ENCODE measurements at regions not wholly inside any gene's neighbourhood (a gene's known extent, or its start where the extent isn't known, plus 50 kb on each side); places are given as distances from the start of the nearest gene placed in this dataset.

DNA sequence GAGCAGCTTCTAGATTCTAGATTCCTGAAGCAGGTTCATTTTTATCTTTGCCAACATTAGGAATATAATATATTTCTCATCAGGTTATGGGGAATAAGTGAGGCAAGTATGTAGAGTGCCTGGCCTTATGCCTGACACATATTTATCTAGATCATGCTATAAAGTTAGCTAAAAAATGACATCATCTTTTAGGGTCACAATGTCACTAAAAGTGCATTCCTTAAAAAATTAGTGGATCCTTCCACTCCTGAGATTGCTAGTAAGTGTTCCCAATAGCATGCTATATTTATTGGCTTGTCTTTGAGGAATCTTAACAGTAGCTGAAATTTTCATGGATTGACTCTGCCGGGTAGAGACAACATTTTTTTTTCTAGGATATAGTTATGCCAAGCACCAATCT, 305.9 kb upstream of the TMCO5A start:
- no peak overlapping the region for H3K27ac ChIP-seq (ENCODE audit: low read depth, low read length)
- no peaks in the 10 kb centered on the region for H3K4me1 ChIP-seq (ENCODE audit: insufficient read depth, low read length)
- 93% methylated on average over 1 of the region's 1 CpG for WGBS
- no peak overlapping the region for H3K9ac ChIP-seq (ENCODE audit: low read depth, low read length)
- no peaks in the 10 kb centered on the region for H3K27me3 ChIP-seq (ENCODE audit: insufficient read depth, low read length)
- H3K36me3 ChIP-seq (ENCODE audit: insufficient read depth, low read length): no peaks in the 10 kb centered on the region
- no peaks in the 10 kb centered on the region for H3K9me3 ChIP-seq (ENCODE audit: insufficient read depth, low read depth, low read length)
- no peak overlapping the region for H3K4me3 ChIP-seq (ENCODE audit: low read length)

DNA sequence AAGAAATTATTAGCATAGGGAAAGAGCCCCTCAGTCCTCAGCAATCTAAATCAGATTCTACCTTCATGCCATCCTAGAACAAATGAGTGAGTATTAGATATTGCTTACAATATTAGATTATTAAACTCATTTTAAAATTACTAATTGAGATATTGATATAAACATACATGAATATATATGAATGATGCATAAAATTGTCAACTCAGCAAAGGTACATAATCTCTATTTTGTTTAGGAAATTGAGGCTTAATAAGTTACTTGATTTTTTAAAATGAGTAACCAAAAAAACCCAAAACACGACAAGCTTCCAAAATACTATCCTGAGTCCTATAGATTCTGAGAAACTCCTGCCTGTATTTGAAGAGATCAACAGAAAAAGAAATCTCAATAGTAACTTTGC, 297.7 kb upstream of the TMCO5A start:
- no peaks in the 10 kb centered on the region for H3K9me3 ChIP-seq (ENCODE audit: insufficient read depth, low read depth, low read length)
- no peaks in the 10 kb centered on the region for H3K36me3 ChIP-seq (ENCODE audit: insufficient read depth, low read length)
- 100% methylated on average over 1 of the region's 1 CpG for WGBS
- H3K27me3 ChIP-seq (ENCODE audit: insufficient read depth, low read length): no peaks in the 10 kb centered on the region
- no peak overlapping the region for H3K9ac ChIP-seq (ENCODE audit: low read depth, low read length)
- no peak overlapping the region for H3K27ac ChIP-seq (ENCODE audit: low read depth, low read length)
- H3K4me3 ChIP-seq (ENCODE audit: low read length): no peak overlapping the region
- no peaks in the 10 kb centered on the region for H3K4me1 ChIP-seq (ENCODE audit: insufficient read depth, low read length)

DNA sequence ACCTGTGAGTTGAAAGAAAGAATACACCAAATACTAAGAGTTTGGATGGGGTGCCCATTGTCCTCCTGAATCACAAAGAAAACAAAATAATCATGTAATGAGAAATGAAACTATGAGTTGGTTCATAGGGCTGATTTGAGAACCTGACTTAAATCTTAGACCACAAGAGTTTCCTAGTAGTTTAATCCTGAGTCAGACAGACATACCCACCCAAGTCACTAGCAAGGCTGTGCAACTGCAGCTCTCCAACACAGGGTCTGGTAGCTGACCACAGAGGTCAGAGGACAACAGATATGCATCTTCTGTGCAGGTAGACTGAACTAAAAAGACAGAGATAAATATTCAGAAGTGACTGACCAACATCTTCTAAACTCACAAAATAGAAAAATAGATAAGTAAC, 296.3 kb upstream of the TMCO5A start:
- H3K4me1 ChIP-seq (ENCODE audit: insufficient read depth, low read length): no peaks in the 10 kb centered on the region
- no peaks in the 10 kb centered on the region for H3K36me3 ChIP-seq (ENCODE audit: insufficient read depth, low read length)
- no peak overlapping the region for H3K9ac ChIP-seq (ENCODE audit: low read depth, low read length)
- H3K27me3 ChIP-seq (ENCODE audit: insufficient read depth, low read length): no peaks in the 10 kb centered on the region
- no peaks in the 10 kb centered on the region for H3K9me3 ChIP-seq (ENCODE audit: insufficient read depth, low read depth, low read length)
- no peak overlapping the region for H3K4me3 ChIP-seq (ENCODE audit: low read length)
- no peak overlapping the region for H3K27ac ChIP-seq (ENCODE audit: low read depth, low read length)

DNA sequence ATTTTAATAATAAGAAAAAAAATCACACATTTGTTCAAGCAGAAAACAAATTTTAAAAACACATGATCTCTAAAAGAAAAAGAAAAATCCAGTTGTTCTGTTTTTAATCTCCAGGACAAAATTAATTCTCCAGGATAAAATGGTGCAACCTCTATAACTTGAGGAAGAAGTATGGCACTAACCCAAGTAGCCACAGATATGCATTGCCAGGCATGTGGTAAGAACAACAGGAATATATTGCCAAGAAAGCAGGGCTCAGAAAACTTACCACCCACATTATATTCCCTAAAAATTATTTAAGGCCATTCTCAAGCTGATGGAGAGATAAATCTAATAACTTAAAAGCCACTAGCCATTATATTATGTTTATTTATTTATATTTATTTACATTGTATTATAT, 295.7 kb upstream of the TMCO5A start:
- no peaks in the 10 kb centered on the region for H3K9me3 ChIP-seq (ENCODE audit: insufficient read depth, low read depth, low read length)
- H3K27me3 ChIP-seq (ENCODE audit: insufficient read depth, low read length): no peaks in the 10 kb centered on the region
- no peaks in the 10 kb centered on the region for H3K4me1 ChIP-seq (ENCODE audit: insufficient read depth, low read length)
- no peak overlapping the region for H3K27ac ChIP-seq (ENCODE audit: low read depth, low read length)
- H3K4me3 ChIP-seq (ENCODE audit: low read length): no peak overlapping the region
- H3K36me3 ChIP-seq (ENCODE audit: insufficient read depth, low read length): no peaks in the 10 kb centered on the region
- no peak overlapping the region for H3K9ac ChIP-seq (ENCODE audit: low read depth, low read length)

DNA sequence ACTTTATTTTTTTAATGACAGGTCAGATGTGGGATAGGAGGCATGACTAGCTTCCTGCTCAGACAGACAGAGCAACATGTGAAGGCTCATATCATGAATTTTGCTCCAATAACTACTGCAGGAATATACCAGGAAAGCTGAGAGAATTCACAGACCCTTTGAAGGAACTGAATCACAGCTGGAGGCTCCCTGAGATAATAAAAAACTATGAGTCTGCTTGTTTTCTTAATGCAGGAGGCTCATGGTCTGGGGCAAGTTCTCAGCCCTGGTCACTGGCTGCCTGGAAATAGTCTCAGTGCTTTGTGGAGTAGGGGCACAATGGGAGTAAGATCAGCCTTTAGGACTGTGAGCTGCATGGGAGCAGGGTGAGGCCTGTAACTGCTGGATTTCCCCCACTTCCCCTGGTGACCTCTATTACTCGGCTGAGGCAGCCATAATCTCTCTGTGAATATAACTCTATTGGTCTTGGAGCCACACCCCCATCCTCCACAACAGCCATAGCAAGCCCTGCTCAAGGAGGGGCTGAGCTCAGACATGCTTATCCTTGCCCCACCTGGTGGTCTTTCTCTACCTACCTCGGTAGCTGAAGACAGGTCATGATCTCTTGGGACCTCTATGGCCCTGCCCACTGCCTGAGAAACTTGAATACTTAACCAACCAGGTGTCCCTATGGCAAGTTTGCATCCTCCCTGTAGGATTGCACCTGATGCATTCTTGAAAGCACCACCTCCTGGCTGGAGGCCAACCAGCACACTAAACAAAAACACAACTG, 281.6 kb upstream of the TMCO5A start:
- Histone ChIP-seq H3K27ac (ENCODE audit: low read depth, low read length) (no peak overlapping the region), H3K27me3 (ENCODE audit: insufficient read depth, low read length) (no peaks in the 10 kb centered on the region), H3K4me3 (ENCODE audit: low read length) (no peak overlapping the region), H3K4me1 (ENCODE audit: insufficient read depth, low read length) (no peaks in the 10 kb centered on the region), H3K36me3 (ENCODE audit: insufficient read depth, low read length) (no peaks in the 10 kb centered on the region), H3K9me3 (ENCODE audit: insufficient read depth, low read depth, low read length) (peaks cover 18% of the 10 kb centered on the region), H3K9ac (ENCODE audit: low read depth, low read length) (no peak overlapping the region)
- 77% methylated on average over 2 of the region's 2 CpGs for WGBS

DNA sequence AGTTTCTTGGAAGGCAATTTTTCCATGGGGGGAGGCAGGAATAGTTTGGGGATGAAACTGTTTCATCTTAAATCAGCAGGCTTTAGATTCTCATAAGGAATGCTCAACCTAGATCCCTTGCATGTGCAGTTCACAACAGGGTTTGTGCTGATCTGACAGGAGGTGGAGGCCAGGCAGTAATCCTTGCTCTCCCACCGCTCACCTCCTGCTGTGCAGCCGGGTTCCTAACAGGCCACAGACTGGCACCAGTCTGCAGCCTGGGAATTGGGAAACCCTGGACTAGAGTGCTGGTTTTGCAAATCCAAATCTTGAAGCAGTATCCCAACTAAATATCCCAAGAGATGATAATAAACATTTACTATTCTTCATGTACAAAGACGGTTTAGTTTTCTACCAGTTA, 256.3 kb upstream of the TMCO5A start:
- Histone ChIP-seq H3K9ac (ENCODE audit: low read depth, low read length) (no peak overlapping the region), H3K4me3 (ENCODE audit: low read length) (no peak overlapping the region), H3K4me1 (ENCODE audit: insufficient read depth, low read length) (no peaks in the 10 kb centered on the region), H3K9me3 (ENCODE audit: insufficient read depth, low read depth, low read length) (no peaks in the 10 kb centered on the region), H3K36me3 (ENCODE audit: insufficient read depth, low read length) (no peaks in the 10 kb centered on the region), H3K27me3 (ENCODE audit: insufficient read depth, low read length) (no peaks in the 10 kb centered on the region), H3K27ac (ENCODE audit: low read depth, low read length) (no peak overlapping the region)
- WGBS: 31% methylated on average over 3 of the region's 3 CpGs

DNA sequence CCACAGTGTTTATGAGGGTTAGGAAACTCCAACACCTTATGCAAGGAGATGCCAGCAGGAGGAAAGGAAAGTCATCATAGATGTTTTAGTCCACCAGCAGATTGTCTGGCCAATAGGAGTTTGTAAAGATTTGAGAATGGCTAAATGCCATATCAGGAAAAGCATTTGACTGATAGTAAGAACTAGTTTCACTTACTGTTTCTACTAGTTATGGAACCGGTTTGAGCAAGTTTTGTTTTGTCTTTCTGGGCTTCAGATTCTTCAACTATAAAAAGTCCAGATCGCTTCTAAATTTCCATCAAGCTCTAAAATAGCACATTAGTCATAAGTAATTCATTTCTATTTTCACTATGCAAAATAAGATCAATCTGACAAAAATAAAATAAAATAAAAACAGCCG, 254.8 kb upstream of the TMCO5A start:
- Histone ChIP-seq H3K4me1 (ENCODE audit: insufficient read depth, low read length) (no peaks in the 10 kb centered on the region), H3K36me3 (ENCODE audit: insufficient read depth, low read length) (no peaks in the 10 kb centered on the region), H3K9me3 (ENCODE audit: insufficient read depth, low read depth, low read length) (no peaks in the 10 kb centered on the region), H3K4me3 (ENCODE audit: low read length) (no peak overlapping the region), H3K27me3 (ENCODE audit: insufficient read depth, low read length) (no peaks in the 10 kb centered on the region), H3K9ac (ENCODE audit: low read depth, low read length) (no peak overlapping the region), H3K27ac (ENCODE audit: low read depth, low read length) (no peak overlapping the region)
- WGBS: 95% methylated on average over 2 of the region's 3 CpGs

DNA sequence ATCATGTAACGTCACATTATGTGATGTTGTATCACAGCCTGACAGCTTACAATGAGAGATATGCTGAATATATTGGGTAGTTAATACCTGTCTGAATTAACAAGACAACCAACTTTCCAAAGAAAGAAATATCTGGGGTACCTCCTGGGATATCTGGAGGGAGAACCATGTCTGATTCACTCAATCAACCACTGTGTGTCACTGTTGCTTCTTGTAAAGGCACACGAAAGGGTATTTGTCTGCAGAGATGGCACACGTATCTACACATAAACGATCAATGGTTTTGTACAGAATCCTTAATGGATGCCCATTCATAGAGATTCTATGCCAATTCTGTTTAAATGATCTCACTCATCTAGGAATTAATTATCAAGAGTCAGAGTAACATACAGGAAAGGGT, 252.1 kb upstream of the TMCO5A start:
- Histone ChIP-seq H3K27me3 (ENCODE audit: insufficient read depth, low read length) (no peaks in the 10 kb centered on the region), H3K4me1 (ENCODE audit: insufficient read depth, low read length) (no peaks in the 10 kb centered on the region), H3K36me3 (ENCODE audit: insufficient read depth, low read length) (no peaks in the 10 kb centered on the region), H3K9ac (ENCODE audit: low read depth, low read length) (no peak overlapping the region), H3K27ac (ENCODE audit: low read depth, low read length) (no peak overlapping the region), H3K4me3 (ENCODE audit: low read length) (no peak overlapping the region), H3K9me3 (ENCODE audit: insufficient read depth, low read depth, low read length) (no peaks in the 10 kb centered on the region)
- WGBS: 53% methylated on average over 4 of the region's 4 CpGs

DNA sequence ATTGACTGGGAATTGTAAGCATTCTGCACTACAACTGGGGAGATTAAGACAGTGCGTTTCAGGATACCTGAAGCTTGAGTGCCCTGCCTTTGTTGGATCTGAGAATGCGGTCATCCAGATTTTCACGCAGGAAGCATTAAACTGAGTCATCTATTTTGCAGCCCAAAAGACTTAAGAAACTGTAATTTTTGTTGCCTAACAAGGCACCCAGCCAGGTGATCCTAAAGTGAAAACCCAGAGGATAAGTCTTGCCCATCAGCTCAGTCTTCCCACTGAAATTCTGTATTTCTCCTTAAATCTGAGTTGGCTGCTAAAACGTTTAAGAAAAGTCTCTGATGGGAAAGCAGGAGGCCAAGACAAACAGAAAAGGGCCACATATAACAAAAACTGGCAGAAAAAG, 242.5 kb upstream of the TMCO5A start:
- no peak overlapping the region for H3K9ac ChIP-seq (ENCODE audit: low read depth, low read length)
- H3K9me3 ChIP-seq (ENCODE audit: insufficient read depth, low read depth, low read length): peaks cover 9% of the 10 kb centered on the region
- no peak overlapping the region for H3K4me3 ChIP-seq (ENCODE audit: low read length)
- no peaks in the 10 kb centered on the region for H3K36me3 ChIP-seq (ENCODE audit: insufficient read depth, low read length)
- no peaks in the 10 kb centered on the region for H3K27me3 ChIP-seq (ENCODE audit: insufficient read depth, low read length)
- no peak overlapping the region for H3K27ac ChIP-seq (ENCODE audit: low read depth, low read length)
- H3K4me1 ChIP-seq (ENCODE audit: insufficient read depth, low read length): no peaks in the 10 kb centered on the region; the same call in 1 of the 2 replicates
- 83% methylated on average over 4 of the region's 4 CpGs for WGBS

DNA sequence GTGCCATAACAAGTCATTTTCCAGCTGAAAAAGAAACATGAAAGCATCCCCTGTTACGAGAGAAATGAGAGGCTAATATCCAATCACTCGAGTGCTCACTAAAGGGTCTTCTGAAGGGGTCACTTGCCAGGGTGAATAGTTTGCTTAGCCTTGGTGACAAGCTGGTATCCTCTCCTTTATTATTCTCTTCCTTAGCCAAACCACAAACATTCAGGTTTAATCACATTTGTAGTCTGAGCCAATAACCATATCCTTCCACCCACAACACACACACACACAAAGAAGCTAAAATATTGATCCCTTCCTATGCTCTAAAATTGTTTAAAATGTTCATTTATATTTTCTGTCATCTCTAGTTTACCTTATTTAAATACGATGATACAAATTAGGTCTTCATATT, 240.5 kb upstream of the TMCO5A start:
- Histone ChIP-seq H3K27ac (ENCODE audit: low read depth, low read length) (no peak overlapping the region), H3K9me3 (ENCODE audit: insufficient read depth, low read depth, low read length) (peaks cover 9% of the 10 kb centered on the region), H3K4me3 (ENCODE audit: low read length) (no peak overlapping the region), H3K27me3 (ENCODE audit: insufficient read depth, low read length) (no peaks in the 10 kb centered on the region), H3K4me1 (ENCODE audit: insufficient read depth, low read length) (no peaks in the 10 kb centered on the region; the same call in 1 of the 2 replicates), H3K36me3 (ENCODE audit: insufficient read depth, low read length) (no peaks in the 10 kb centered on the region), H3K9ac (ENCODE audit: low read depth, low read length) (no peak overlapping the region)
- 92% methylated on average over 2 of the region's 3 CpGs for WGBS

DNA sequence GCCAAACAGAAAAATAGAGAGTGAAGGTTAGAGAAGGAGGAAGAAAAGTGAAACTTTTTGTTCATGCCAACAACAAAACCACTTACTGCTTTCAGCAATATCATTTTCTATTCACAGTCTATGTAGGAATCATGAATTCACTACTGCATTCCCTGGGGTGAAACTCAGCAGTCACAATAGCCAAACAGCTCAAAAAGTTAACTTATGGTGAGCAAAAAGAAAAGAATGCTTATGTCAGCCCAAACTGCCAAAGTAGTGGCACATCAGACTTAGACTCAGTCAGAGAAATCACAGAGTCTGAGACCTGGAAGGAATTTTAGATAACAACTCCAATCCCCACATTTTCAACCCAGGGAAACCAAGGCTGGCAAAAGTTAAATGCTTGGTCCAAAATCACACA, 238.7 kb upstream of the TMCO5A start:
- H3K36me3 ChIP-seq (ENCODE audit: insufficient read depth, low read length): no peaks in the 10 kb centered on the region
- no peak overlapping the region for H3K4me3 ChIP-seq (ENCODE audit: low read length)
- no peak overlapping the region for H3K9ac ChIP-seq (ENCODE audit: low read depth, low read length)
- no peaks in the 10 kb centered on the region; the same call in 1 of the 2 replicates for H3K9me3 ChIP-seq (ENCODE audit: insufficient read depth, low read depth, low read length)
- H3K27me3 ChIP-seq (ENCODE audit: insufficient read depth, low read length): no peaks in the 10 kb centered on the region
- no peak overlapping the region for H3K27ac ChIP-seq (ENCODE audit: low read depth, low read length)
- H3K4me1 ChIP-seq (ENCODE audit: insufficient read depth, low read length): no peaks in the 10 kb centered on the region; the same call in 1 of the 2 replicates

DNA sequence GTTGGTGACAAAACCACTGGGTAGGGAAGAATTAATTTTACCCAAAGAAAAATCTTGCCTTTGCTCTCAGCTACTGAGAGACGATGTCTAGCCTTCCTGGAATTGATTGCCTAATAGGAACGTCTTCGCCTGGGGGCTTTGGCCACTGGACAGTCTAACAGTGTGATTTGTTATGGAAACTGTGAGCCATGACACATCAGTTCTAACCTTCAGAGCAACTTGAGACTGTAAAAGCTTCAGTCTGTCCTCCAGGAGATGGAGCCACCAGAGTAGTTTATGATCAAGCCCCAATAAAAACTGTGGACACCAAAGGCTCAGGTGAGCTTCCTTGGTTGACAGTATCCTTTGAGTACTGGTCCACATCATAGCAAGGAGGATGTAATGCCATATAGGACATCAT, 235.8 kb upstream of the TMCO5A start:
- 97% methylated on average over 3 of the region's 3 CpGs for WGBS
- H3K27ac ChIP-seq (ENCODE audit: low read depth, low read length): no peak overlapping the region
- H3K4me3 ChIP-seq (ENCODE audit: low read length): no peak overlapping the region
- H3K36me3 ChIP-seq (ENCODE audit: insufficient read depth, low read length): no peaks in the 10 kb centered on the region
- no peaks in the 10 kb centered on the region for H3K27me3 ChIP-seq (ENCODE audit: insufficient read depth, low read length)
- no peaks in the 10 kb centered on the region for H3K4me1 ChIP-seq (ENCODE audit: insufficient read depth, low read length)
- no peak overlapping the region for H3K9ac ChIP-seq (ENCODE audit: low read depth, low read length)
- H3K9me3 ChIP-seq (ENCODE audit: insufficient read depth, low read depth, low read length): no peaks in the 10 kb centered on the region
